Hepatic stellate cell (primary cell): ENCODE measurements at regions not wholly inside any gene's neighbourhood (a gene's known extent, or its start where the extent isn't known, plus 50 kb on each side); places are given as distances from the start of the nearest gene placed in this dataset.

Experiments
- DNase-seq: peaks from one replicate; pipeline ENCODE4 v3.0.0; 2011; ENCODE audit warnings: low spot score

DNA sequence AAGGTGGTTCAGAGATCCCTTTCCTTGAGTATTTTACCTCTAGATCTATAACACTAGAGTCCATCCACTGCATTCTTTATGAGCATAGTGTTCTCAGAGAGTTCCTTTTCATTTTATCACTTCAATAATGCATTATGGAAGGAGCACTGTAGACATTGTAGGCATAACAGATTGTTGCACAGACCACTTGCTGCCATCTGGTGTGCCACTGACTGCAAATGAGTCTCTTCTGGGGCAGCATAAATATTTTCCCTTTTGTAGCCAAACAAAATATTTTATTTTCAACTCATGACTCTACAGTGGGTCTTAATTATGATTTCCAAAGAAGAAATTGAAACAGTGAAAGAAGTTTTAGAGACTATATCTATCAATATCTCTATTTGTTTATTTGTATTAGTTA is 290.4 kb downstream of the OLFM3 start:
- no peak for DNase-seq

DNA sequence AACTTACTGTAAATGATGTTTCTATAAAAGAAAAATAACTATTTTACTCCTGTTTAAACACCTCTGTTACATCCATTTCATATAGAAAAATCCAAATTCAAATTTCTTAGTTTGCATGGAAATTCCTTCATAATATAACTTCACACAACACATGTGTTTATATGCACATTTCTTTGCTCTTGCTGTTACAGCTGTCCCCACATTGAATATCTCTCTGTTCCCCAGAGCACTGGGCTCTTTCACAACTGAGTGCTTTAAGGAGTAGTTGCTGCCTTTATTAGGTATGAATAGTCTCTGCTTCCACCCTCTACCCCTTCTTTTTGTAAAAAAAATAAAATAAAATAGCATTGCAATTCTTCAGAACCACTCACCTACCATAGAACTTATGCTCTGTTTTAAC is 287.0 kb downstream of the OLFM3 start:
- DNase-seq, result no peak

DNA sequence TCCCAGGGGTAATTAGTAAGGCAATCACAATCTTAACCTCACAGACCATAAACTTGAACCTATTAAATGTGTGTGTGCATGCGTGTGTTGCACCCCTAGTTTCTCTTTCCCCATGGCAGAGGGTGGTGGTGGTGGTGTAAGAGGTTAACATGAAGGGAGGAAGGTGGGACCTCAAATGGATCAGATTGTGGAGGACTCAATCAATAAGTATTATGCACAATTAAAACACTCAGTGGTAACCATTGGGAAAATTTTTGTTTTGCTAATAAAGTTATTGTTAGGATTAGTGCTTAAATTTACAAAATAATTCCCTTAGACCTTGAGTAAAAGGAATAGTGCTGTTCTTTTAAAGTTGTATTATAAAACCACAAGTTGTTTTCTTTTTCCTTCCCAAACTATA is 283.0 kb downstream of the OLFM3 start:
- no peak for DNase-seq

DNA sequence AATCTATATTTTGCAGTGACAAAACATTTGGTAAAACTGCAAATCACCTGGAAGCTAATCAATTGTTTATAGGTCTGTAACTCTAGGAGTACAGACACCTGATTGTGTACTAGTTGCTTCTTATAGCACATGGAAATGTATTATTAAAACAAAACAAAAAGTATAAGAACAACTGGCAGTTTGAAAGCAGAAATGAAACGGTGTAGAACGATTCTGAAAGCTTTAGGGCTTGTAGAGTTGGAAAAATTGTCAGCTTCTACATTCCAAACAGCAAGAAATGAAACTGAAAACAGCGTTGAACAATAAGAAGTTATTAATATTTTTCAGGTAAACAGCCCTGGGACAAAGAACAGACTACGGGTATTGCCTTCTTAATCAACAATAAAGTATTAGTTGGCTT is 273.3 kb downstream of the OLFM3 start:
- no peak for DNase-seq

DNA sequence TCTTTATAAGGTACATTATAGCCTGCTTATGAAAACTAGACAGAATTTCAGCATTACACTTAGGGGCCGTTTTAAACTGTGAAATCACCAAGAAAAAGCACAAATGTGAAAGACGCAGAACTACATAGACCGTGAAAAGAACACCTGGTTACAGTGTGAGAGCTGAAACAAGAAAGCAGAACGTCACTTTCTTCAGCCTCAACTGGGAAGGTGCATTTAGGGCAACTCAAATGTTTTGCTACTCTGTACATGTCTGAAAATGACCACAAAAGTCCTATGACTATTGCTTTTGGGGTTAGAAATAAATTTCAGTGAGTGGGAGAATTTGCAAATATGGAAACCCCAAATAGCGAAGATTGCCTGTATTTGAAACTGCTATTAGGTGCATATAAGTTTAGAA is 268.7 kb downstream of the OLFM3 start:
- no peak for DNase-seq

DNA sequence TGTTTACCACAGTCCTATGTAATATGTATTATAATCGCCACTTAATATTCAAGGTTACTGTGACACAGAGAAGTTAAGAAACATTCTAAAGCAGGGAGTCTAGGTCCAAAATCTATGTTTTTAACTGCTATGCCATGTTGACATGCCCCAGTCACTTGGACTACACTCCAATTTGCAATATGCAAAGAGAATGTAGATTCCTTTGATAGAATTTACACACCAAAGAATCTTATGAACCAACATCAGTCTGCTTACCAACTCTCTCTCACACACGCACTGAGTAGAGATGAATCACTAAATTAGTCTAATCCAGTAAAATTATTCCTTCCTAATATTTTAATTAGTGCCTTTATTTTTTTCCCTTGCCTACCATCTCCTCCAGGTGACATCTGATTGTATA is 266.2 kb downstream of the OLFM3 start:
- no peak for DNase-seq

DNA sequence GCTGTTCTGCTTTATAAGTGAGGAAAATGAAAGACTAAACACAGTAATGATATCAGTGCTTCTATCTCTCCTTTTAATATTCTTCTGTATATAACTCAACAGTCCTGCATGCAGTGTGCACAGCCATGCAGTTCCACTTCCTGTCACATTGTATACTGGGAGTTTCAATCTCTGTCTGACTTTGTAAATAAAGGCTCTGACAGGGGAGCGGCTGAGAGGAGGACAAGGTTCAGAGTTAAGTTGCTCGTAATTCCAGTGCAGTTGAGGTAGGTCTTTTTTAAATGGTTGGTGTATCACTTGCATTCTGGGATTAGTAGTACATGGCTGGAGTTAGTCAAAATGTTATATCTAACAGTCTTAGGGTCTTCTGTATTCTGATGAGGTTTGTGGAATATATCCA is 264.5 kb downstream of the OLFM3 start:
- no peak for DNase-seq

DNA sequence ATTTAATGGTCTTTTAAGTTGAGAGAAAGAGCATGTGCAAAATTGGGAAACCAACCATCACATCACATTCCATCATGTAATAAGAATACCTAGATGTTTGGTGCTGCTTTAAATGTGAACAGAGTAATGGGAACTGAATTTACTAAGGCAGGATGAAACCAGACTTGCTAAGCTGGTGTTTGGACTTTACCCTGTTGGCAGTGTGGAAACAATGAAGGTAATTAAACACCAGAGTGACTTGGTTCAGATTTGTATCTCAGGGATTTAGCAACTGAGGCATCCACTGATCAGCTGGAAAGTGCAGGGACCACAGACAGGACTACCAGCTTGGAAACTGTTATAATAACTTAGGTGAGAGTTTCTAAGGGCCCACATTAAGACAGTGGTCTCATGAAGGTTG is 263.4 kb downstream of the OLFM3 start:
- no peak for DNase-seq

DNA sequence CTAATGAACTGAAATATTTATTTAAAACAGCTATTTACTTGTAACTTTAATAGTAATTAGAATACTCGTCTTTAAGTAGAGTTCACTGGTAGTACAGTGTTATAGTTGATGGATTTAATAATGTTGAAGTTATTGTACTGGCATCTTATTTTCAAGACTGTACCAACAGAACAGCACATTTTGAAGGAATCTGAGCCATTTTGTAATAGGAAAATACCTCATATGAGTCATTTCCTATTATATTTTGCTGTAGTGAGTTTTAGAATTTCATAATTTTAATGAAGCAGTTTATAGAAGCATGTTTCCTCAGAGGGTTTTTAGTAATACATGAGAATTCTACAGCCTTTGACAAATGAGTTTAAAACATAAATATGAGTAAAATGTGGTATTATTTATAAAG is 258.3 kb downstream of the OLFM3 start:
- peak; percentile 15 for DNase-seq

DNA sequence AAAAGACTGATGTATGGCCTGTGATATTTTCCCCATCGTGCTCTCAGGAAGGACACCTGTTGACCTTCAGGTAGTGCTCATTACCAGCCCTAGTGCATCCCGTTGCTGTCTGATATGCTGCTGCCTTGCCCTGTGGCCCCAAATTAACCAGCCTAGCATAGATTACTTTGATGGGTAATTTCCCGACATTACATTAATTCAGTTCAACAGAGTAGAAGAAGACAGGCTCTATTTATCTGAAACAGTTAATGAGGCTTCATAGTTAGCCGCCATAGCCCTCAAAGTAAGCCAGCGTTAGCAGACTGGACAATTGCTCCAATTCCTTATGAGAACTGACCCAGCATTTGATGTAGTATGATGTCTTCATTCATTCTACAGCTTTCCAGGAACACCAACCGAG is 257.6 kb downstream of the OLFM3 start:
- no peak for DNase-seq

DNA sequence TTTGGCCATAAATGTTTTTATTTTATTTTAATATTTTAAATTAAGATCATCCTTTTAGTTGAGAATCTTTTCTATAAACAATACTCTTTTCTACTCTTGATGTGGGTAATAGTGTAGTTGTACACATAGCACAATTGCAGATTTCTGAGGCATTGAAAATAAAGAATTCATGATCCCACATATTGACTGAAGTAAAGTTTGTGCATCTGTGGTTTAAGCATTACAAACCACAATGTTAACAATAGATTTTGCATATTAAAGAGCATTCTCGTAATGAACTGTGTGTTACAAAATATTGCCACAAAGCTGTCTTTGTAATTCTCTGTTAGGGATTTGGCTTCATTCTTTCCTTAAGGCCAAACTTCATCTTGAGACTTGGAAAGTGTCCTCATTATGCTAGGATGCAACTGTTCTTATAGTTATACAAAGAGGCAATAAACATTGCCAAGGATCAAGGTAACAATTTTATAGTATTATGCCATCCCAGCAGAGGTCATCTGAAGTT is 256.8 kb downstream of the OLFM3 start:
- no peak for DNase-seq

DNA sequence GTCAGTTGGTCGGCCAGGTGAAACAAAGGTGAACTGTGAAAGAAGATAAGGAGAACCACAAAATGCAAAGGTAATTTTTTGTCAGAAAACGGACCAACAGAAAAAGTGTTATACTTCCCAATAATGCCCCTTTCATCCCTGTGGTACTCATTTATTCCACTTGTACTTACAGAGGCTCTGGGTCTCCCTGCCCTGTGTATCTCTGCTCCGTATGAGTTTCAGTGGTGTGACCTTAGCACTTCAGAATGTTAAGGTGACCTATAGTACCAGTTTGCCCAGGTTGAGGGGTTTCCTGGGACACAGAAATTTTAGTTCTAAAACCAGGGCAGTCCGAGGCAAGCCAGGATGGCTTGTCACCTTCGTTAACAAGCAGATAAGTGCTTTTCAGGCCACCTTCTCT is 254.8 kb downstream of the OLFM3 start:
- DNase-seq, result no peak

DNA sequence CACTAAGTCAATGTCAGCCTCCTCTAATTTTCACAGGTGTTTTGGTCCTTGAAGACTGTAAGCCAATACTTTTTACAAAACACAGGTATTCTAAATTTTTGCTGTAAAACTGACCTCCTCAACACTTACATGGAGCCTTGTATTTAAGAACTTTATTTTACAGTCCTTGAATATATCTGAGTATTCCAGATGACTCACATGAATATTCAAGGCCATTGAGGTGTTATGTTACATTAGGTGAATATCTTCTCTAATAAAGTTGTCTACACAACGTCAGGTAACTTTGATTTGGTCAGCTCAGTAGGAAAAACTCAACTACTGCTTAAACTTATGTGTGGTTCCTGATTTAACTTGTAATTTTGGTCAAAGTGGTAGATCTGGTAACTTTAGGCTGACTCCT is 254.2 kb downstream of the OLFM3 start:
- no peak for DNase-seq

DNA sequence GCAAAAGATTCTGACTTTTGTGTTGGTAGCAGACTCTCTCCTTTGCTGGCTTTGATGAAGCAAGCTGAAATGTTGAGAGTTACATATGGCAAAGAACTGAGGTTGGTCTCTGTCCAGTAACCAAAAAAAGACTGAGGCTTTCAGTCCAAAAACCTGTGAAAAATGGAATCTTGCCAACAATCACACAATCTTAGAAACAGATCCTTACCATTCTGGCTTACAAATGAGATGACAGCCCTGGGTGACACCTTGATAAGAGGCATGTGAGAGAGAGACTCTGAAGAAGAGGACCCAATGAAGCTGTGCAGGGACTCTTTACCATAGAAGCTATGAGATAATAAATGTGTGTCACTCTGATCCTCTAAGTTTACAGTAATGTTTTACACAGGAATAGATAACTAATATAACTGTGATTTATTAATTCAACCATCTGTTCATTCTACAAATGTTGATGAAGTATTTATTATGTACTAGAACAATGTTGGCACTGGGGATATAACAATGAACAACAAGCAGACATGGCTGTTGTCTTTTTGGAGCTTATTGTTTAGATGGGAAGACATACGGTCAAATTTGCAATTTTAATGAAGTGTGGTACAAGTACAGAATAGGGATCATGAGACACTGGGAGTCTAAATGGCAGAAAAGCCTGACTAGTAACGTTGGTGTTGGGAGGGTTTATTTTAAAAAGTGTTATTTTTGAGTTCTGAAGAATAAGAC is 251.0 kb downstream of the OLFM3 start:
- DNase-seq, result no peak

DNA sequence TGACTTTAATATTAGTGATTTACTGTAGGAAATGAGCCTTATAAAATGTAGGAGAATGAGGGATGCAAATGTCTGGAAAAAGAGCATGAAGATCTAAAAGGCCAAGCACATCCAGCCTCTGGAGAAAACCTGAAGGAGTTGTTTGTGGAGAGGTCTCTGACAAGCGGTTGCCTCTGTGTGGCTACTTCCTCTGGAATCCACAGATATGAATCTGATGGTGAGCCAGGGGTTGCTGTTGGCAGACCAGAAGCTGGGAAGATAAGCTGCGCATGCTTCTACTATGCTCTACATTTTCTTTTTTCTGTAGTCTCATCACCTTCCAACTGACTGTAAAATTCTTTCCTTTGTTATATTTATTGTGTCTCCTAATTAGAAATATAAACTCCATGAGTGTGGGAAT is 248.6 kb downstream of the OLFM3 start:
- no peak for DNase-seq
